Astrocyte of the spinal cord (primary cell): ENCODE measurements at regions not wholly inside any gene's neighbourhood (a gene's known extent, or its start where the extent isn't known, plus 50 kb on each side); places are given as distances from the start of the nearest gene placed in this dataset.
"Not testable (repeated sequence)": the region's sequence is repeated elsewhere in the genome, so short reads cannot be mapped to it uniquely, and the experiment has no call there.

Source experiments
- DNase-seq: peaks from one replicate; pipeline ENCODE4 v3.0.0; 2011; ENCODE audit warnings: low read depth, low spot score
- H3K4me3 ChIP-seq: 2 replicates; pipeline ENCODE4 v1.5.1; 2011; ENCODE audit warnings: low read depth, mild to moderate bottlenecking, low read length, moderate library complexity
- in situ Hi-C: cut with HindIII; loops from 2 replicates; pipeline ENCODE4 v1.10.0; 2017; ENCODE audit warnings: low sequenced_read_pairs
- TF ChIP-seq, protein P1 (sequence below): IDR thresholded peaks from 2 replicates; pipeline ENCODE4 v1.5.1; 2012; ENCODE audit warnings: low read depth, mild to moderate bottlenecking, low read length, inconsistent platforms

DNA sequence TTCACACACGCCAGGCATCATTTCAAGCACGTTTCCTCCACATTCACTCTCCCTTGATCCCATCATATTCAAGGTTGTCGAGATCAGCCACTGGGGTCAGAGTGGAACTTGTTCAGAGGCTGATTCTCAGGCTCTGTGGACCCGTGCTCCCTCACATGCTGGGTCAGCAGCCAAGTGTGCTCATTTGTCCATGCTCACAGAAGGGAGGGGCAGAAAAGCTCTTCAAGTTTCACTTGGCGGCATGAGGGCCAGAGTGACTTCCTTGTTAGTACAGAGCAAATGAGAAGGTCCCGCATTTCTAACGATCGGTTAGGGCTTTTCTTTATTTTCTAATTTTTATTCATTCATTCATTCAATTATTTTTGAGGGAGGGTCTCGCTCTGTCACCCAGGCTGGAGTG lies 82.2 kb downstream of the EBLN1 start:
- TF ChIP-seq, protein P1, sequence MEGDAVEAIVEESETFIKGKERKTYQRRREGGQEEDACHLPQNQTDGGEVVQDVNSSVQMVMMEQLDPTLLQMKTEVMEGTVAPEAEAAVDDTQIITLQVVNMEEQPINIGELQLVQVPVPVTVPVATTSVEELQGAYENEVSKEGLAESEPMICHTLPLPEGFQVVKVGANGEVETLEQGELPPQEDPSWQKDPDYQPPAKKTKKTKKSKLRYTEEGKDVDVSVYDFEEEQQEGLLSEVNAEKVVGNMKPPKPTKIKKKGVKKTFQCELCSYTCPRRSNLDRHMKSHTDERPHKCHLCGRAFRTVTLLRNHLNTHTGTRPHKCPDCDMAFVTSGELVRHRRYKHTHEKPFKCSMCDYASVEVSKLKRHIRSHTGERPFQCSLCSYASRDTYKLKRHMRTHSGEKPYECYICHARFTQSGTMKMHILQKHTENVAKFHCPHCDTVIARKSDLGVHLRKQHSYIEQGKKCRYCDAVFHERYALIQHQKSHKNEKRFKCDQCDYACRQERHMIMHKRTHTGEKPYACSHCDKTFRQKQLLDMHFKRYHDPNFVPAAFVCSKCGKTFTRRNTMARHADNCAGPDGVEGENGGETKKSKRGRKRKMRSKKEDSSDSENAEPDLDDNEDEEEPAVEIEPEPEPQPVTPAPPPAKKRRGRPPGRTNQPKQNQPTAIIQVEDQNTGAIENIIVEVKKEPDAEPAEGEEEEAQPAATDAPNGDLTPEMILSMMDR = no peak
- DNase-seq = no peak
- in situ Hi-C loops = no loop called here

DNA sequence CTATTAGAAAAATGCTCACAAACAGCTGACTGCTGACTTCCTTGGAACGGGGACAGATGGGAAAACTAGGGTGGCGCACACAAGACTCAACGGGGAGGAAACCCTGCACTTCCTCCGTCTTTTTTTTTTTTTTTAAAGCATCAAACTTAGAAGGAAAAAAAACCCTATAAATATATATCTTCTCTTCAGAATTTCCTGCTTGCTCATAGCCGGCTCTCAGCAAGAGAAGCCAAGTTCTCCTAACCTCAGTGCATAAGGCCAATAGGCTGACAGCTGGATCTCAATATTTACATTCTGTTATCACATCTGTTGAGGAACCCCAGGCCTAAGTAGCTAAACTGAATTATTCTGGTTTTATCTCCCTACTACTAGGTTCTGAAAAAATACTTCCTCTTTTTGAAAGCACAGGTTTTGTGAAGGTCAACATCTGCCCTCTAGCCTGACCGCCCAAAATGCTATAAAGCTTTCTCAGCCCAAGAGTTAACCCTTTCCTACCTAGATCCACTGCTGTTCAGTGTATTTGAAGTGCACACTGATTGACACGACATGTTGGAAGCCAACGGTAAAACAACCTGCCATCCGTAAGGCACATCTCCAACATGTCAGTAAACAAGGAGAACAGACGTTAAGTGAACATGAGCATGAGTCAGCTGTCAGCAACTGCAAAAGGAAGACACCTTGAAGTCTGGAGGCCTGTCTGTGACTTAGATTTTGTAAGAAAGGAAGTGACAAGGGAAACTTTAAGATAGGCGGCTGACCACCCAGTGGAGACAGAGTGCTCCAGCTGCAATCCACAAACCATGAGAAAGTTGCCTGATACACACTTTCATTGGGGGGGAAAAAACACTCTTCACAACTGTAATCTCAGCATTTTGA lies 83.8 kb downstream of the EBLN1 start:
- H3K4me3 ChIP-seq = no peak overlapping the region
- TF ChIP-seq, protein P1 = no peak
- in situ Hi-C loops = no loop called here

More for the DNA sequence above, 82.2 kb downstream of the EBLN1 start:
- H3K4me3 ChIP-seq = no peak overlapping the region

DNA sequence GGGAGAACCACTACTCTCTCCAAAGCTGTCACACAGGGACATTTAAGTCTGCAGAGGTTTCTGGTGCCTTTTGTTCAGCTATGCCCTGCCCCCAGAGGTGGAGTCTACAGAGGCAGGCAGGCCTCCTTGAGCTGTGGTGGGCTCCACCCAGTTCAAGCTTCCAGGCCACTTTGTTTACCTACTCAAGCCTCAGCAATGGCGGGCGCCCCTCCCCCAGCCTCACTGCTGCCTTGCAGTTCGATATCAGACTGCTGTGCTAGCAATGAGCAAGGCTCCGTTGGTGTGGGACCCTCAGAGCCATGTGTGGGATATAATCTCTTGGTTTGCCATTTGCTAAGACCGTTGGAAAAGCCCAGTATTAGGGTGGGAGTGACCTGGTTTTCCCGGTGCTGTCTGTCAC lies 87.0 kb downstream of the EBLN1 start:
- in situ Hi-C loops, DNase-seq, H3K4me3 ChIP-seq: not testable (repeated sequence)

More for the DNA sequence above, 83.8 kb downstream of the EBLN1 start:
- DNase-seq = no peak

DNA sequence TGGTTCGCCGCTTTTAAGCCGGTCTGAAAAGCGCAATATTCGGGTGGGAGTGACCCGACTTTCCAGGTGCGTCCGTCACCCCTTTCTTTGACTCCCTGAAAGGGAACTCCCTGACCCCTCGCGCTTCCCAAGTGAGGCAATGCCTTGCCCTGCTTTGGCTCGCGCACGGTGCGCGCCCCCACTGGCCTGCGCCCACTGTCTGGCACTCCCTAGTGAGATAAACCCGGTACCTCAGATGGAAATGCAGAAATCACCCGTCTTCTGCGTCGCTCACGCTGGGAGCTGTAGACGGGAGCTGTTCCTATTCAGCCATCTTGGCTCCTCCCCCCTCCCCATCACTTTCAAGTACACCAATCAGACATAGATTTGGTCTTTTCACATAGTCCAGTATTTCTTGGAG lies 88.2 kb downstream of the EBLN1 start:
- in situ Hi-C loops, H3K4me3 ChIP-seq, DNase-seq: not testable (repeated sequence)

DNA sequence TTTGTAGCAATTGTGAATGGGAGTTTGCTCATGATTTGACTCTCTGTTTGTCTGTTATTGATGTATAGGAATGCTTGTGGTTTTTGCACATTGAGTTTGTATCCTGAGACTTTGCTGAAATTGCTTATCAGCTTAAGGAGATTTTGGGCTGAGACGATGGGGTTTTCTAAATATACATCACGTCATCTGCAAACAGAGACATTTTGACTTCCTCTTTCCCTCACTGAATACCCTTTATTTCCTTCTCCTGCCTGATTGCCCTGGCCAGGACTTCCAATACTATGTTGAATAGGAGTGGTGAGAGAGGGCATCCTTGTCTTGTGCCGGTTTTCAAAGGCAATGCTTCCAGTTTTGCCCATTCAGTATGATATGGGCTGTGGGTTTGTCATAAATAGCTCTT lies 96.6 kb downstream of the EBLN1 start:
- in situ Hi-C loops, H3K4me3 ChIP-seq, DNase-seq: not testable (repeated sequence)

DNA sequence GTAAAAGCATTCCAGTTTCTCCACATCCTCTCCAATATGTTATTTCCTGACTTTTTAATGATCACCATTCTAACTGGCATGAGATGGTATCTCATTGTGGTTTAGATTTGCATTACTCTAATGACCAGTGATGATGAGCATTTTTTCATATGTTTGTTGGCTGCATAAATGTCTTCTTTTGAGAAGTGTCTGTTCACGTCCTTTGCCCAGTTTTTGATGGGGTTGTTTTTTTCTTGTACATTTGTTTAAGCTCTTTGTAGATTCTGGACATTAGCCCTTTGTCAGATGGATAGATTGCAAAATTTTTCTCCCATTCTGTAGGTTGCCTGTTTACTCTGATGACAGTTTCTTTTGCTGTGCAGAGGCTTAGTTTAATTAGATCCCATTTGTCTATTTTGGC lies 97.7 kb downstream of the EBLN1 start:
- DNase-seq, in situ Hi-C loops, H3K4me3 ChIP-seq: not testable (repeated sequence)

DNA sequence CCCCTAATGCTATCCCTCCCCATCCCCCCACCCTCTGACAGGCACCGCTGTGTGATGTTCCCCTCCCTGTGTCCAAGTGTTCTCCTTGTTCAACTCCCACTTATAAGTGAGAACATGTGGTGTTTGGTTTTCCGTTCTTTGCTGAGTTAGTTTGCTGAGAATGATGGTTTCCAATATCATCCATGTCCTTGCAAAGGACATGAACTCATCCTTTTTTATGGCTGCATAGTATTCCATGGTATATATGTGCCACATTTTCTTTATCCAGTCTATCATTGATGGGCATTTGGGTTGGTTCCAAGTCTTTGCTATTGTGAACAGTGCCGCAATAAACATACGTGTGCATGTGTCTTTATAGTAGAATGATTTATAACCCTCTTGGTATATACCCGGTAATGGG lies 98.2 kb downstream of the EBLN1 start:
- H3K4me3 ChIP-seq, DNase-seq, in situ Hi-C loops: not testable (repeated sequence)

DNA sequence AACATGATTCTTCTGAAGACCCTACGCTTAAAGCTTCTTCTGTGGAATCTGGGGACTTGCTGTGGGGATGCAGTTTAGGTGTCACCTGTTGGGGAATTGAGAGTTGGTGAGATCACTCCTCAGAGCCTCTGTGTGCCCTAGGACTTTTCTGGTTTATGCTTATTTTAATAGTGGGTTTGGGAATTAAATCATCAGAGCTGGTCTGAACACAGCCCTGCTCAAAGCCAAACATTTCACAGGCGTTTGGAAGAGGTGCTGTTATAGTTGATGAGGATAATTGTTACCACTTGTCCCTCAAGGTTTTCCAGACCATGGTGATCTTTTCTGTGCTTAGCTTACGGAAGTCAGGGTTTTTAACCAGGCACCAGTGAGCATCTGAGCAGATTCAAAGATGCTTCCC lies 106.1 kb downstream of the EBLN1 start:
- TF ChIP-seq, protein P1 = no peak
- in situ Hi-C loops = no loop called here
- DNase-seq = no peak
- H3K4me3 ChIP-seq = no peak overlapping the region

DNA sequence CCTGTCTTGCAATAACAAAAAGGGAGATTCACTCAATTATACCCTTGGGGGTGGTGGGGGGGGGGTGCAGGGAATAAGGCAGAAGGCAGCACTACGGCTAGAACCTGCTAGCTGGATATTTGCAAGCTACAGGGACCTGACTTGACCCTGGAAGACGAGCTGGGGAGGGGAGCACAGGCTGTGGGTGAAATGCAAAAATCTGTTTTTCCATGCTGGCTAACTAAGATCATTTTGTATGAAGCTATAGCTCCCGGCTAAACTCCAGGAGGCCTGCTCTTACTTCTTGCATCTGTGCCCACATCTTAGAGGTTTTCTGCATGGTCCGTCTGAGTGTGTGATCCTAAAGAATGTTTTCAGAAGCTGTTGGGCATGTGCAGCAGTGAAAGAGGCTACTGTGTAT lies 106.6 kb downstream of the EBLN1 start:
- no peak for DNase-seq
- in situ Hi-C loops = no loop called here
- TF ChIP-seq, protein P1 = no peak
- no peak overlapping the region for H3K4me3 ChIP-seq
